IPS DF 19.7 (cell line): ENCODE measurements at regions not wholly inside any gene's neighbourhood (a gene's known extent, or its start where the extent isn't known, plus 50 kb on each side); places are given as distances from the start of the nearest gene placed in this dataset.
"Not testable (repeated sequence)": the region's sequence is repeated elsewhere in the genome, so short reads cannot be mapped to it uniquely, and the experiment has no call there.

Source experiments
- DNase-seq: peaks from one replicate; pipeline ENCODE4 v3.0.0-alpha.2; 2013; ENCODE audit warnings: low read depth, low spot score

DNA sequence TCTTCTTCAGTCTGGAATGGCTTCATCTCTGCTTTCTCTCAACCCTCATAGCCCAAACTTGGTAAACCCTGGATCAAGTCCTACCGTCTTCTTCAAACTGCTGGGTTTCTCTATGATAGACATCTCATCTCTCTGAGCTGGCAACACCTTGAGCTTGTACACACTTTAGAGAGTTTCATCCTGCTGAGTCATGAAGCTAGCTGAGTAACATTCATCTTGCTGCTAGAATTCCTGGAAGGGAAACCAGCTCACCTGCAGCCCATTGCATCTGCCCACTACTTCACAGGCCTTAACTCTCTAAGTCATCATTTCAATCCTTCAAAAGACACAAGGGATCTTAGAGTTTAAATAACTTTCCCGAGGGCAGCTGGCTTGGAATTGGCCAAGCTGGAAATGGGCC lies 175.5 kb upstream of the RORA start:
- DNase-seq, result no peak

DNA sequence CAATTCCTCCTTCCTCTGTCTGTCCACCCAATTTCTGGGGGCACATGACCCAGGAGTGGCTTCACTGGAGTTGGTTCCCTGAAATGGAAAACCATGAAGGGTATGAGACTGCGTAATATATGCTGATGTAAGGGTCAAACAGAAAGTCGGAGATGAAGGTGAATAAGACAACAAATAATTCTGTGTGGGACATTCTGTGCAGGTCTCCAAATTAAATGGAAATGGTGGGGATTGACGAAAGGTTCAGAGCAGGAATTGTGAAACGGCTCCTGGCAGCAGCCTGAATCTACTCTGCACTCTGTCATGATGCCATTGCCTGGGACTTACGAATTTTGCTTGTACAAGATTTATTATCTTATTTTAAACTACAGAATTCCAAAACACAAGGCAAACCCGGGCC lies 174.8 kb upstream of the RORA start:
- no peak for DNase-seq

DNA sequence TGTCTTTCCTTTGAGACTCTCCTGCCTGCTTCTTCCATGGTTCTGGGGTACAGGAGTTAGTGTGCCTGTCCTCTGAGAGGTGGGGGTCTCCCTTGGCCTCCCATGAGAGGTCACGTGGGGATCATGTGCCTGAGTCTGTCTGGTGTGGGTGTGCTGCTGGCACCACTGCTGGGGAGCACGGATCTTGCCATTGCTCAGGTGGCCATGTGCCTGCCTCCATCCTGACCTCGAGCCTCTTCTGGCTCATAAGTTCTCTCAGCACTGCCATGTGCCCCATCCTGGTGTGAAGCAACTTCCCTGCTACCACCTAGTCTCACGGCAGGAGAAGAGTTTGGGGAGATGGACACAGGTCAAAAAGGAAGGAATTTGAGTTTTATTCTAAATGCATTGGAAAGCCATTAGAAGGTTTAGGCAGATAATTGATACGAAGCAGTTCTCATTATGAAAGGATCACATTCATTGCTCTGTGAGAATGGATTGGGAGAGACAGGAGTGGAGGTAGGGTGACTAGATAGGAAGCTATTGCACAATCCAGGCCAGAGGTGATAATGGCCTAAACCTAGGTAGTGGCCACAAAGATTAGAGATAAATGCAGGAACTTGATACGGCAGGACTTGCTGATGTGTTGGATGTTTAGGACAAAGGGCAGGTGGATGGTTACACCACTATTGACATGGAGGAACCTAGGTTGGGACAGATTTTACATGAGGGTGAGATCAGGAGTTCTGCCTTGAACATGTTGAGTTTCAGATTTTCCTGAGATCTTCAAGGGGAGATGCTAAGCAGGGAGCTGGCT lies 173.0 kb upstream of the RORA start:
- no peak for DNase-seq

DNA sequence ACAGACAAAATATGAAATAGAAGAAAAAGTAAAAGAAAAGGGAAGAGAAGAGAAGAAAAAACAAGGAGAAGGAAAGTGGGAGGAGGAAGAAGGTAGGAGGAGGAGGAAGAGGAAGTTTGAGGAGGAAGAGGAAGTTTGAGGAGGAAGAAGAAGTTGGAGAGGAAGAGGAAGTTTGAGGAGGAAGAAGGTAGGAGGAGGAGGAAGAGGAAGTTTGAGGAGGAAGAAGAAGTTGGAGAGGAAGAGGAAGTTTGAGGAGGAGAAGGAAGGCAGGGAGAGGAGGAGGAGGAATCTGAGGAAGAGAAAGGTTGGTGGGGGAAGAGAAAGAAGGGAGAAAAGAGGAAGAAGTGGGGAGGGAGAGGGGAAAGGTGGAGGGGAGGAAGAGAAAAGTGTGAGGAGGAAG lies 169.2 kb upstream of the RORA start:
- no peak for DNase-seq

DNA sequence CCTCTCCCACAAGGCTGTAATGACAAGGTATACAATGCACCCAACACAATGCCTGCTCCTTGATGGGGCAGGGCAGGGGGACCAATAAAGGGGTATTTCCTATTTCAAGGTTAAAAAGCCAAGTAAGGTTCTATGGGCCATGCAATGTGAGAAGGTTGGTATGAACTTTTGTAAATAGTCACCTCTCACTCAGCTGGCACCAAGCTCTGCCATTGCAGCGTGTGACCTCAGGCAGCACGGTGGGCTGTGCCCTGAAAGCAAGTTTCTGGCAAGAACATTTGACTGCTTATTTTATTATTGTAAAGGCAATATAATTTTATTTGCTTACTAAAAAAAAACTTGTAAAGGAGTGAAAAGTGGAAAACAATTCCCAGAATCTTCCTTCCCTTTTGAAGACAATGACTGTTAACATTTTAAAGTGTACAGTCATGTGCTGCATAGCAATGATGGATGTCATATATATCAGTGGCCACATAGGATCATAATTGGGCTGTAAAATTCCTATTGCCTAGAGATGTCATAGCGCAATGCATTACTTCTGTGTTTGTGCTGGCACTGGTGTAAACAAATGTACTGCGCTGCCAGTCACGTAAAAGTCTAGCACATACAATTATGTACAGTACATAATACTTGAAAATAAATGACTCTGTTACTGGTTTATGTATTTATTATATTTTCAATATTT lies 167.3 kb upstream of the RORA start:
- no peak for DNase-seq

DNA sequence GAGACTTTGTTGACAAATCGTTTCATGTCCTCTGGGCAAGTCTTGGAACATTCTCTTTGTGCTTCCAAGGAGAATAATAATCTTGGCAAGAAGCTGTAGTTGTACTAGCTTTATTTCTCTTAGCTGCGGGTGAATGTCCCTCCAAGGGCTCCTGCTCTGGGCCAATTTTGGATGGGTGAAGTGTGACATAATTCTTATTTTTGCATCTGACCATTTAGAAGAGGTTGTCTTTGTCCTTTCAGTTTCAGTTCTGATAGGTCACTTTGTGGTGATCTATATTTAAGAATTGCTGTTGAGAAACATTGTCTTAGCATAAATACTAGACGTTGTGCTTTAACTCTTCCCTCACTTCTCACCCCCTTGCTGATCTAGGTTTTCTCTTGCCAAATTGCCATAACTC lies 164.8 kb upstream of the RORA start:
- no peak for DNase-seq

DNA sequence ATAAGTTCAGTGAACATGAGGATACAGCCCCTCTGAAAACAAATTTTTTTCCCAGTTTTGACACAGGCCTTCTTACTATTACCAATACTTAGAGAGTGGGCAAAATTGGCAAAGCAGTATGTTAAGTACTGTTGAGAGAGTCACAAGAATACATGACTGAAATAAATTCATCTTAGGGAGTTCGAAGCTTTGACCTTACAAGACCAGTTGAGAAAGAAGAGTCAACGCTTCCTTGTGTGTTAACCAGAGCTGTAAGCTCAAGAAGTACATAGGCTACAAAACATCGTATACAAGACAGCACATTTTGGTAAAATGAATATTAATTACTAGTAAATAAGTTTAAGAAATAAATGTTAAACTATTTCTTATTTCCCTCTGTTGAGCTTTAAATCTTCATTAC lies 164.4 kb upstream of the RORA start:
- DNase-seq, result no peak

DNA sequence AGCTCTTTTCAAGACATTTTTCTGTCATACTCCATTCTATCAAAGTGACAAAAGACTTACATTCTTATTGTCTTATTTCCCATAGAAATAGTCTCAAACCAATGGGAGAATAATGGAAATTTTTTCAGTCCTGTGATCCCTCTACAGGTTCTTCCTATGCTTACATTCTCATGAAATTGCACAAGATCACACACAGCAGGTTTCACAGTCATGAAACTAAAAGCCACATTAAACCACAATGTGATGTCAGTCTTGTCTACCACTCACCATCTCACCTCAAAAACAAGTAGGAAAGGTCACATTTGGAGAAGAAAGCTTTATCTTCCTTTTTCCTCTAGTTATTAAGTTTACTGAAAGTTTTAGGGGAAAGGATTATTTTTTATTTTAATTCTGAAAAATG lies 161.0 kb upstream of the RORA start:
- no peak for DNase-seq

DNA sequence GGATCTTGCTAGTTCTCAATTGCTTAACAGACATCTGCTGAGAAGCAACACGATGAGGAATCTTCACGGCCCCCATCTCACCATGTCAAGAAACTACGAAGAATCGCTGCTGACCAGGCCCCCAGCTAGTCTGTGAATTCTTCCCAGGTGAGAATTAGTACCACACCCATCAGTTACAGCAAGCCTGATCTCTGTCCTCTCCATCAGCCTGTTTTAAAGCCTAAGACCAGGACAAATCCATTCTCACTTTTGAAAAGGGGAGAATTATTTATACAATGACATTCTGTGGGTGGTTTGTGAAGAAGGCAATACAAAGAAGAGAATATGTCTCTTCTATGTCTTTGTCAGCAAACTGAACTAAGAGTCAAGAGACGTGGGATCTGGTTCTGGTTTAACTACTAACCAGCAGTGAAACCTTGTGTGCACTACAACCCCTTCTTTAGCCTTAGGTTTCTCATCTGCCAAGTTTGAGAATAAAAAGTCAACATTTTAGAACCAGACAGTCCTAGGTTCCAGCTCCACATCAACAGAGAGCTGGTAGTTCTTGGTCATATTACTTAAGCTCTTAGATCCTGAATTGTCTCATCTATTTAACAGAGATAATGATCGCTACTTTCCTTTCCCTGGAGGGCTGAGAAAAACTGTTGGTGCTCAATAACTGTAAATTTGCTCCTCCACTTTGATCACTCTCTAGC lies 160.4 kb upstream of the RORA start:
- DNase-seq, result no peak

DNA sequence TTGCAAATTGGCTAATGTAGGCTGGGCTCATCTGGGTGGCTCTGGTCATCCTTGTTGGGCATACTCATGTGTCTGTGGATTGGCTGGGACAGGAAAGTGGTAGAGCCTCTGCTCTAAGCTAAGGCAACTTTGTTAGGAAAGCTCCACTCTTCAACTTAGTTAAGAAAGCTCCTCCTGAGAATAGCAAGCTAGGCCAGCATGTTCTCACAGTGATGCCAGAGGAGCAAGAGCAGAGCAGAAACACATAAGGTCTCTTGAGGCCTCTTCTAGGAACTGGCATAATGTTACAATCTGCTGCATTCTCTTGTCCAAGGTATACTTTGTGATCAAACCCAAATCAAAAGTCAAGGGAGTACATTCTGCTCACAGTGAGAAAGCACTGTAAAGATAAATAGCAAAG lies 158.6 kb upstream of the RORA start:
- DNase-seq, result no peak

DNA sequence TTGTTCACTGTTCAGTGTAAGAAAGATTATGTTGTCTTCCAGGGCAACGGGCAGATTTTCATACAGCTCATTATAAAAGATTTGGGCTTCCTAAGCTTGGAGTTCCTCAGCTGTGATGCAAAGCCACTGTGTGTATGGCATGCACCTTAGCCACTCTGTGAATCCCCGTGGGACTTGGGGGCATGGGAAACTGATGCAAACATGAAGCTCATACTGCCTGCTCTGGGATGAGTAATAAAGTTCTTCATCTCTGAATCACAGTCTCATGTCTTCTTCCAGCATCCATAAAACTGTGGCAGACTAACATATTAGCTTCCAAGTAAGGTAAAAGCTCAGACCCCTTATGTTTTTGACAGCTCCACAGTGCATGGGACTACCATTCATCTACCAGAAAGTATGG lies 154.3 kb upstream of the RORA start:
- no peak for DNase-seq

DNA sequence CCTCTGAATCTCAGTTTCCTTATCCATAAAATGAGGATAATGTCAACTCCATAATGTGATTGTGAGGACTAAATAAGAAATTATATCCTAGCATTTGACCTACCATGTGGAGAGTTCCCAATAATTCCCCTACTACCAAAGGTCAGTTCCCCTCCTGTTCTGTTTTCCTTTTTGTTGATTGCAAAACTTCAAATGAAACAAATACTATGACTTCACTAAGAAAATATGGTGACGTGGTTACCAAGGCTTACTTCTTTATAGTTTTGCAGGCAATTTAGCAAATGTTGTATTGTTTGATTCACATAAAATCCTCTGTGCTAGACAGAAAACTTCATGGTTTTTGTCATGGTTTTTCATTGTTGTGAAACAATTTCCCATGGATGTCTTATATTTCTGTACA lies 153.8 kb upstream of the RORA start:
- DNase-seq, result no peak

DNA sequence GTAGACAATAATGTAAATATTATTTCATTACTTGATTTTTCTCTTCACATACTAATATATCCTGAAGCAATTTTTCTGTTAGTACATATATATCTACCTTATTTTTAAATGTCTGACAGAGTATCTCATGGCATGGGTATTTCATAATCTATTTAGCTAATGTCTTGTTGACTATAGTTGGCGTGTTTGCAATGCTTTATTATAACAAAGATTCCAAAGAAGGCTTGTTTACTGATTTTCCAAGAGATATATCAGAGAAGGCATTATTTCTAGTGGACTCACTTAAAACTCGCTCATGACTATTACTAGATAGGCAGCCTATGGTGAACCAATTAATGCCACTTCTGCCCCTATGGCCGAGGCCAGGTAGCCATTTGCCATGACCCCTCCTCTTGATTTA lies 152.4 kb upstream of the RORA start:
- no peak for DNase-seq

DNA sequence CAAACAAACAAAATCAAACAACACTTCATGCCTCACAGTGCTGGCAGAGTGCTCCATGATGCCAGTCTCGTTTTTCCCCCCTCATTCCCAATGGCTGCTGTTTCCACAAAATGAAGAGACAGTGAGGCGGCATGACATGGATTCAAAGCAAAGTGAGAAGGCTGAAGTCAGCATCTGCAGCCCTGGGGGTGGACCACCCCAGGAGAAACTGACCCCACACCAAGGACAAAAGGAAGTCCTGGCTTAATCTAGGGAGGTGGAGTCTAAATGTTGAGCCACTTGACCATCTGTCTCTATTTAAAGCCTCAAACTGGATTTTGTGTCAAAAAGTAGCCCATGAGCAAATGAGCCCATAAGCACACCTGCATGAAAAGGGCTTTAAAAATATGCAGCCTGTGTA lies 151.2 kb upstream of the RORA start:
- no peak for DNase-seq

DNA sequence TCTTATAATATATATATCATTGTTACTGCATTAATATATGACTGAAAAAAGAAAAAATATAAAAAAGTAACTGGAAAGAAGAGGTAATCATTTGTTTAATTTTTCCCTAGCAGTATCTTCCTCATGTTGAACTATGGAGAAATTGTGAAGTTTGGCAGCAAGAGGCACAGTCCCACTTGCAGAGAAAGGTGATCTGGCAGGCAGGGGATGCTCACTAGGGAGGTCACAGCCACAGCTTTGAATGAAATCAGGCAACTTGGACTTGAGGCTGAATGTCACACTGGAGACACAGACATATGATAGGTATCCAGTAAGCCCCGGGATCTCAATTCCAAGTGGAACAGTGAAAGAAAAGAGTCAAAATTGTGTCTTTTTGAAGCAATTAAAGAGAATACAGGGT lies 149.9 kb upstream of the RORA start:
- no peak for DNase-seq

DNA sequence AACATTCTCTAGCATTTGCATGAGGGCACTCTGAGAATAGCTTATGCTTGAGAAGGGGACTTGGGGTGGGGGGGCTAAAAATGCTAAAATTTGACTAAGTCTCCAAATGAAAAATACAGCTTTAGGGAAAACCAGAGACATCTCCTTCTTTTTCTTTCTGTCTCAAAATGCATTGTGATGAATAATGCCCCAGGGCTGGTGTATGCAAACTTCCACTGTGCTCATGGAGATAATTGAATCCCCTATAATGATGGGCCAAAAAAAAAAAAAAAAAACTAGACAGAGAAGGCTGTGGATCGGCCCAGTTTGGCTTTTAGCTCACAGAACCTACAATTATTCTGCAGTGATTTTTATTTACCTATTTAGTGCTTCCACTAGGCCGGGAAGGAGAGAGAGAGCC lies 147.9 kb upstream of the RORA start:
- no peak for DNase-seq

DNA sequence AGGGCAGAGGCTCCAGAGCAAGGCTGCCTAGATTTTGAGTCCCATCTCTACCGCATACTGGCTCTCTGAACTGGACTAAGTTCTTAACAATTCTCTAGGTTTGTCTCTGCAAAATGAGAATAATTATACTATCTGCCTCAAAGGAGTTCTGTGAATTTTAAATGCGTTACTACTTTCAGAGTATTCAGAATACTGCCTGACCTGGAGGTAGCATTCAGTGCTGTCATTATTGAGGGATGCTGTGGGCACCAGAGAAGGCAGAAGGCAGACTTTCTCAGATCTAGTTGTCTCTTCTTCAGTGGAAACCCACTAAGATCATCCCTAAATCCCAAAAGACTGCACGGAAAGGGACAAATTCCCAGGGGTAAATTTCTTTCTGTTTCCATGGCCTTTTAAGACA lies 147.4 kb upstream of the RORA start:
- no peak for DNase-seq

DNA sequence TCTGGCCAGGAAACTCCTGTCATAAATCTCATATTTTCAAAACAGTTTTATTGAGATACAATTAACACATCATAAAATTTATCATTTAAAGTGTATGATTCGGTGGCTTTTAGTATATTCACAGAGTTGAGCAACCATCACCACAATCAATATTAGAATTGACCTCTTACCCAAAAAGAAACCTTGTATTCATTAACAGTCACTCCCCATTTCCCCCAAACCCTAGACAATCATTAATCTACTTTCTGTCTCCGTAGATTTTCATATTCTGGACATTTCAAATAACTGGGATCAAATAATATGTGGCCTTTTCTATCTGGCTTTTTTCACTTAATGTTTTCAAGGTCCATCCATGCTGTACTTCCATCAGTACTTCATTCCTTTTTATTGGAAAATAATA lies 145.7 kb upstream of the RORA start:
- DNase-seq, result no peak

DNA sequence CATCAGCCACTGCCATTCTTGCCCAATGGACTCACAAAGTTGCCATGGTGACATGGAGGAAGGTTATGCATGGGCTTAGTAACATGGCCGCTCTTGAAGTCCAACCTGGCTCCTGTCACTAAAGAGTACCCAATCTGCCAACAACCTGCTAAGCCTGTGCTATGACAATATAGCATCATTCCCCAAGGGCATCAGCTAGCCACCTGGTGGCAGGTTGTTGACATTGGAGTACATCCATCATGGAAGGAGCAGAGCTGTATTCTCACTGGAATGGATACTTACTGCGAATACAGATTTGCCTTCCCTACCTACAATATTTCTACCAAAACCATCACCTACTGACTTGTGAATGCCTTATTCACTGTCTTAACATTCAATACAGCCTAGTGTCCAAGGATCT lies 138.9 kb upstream of the RORA start:
- no peak for DNase-seq

DNA sequence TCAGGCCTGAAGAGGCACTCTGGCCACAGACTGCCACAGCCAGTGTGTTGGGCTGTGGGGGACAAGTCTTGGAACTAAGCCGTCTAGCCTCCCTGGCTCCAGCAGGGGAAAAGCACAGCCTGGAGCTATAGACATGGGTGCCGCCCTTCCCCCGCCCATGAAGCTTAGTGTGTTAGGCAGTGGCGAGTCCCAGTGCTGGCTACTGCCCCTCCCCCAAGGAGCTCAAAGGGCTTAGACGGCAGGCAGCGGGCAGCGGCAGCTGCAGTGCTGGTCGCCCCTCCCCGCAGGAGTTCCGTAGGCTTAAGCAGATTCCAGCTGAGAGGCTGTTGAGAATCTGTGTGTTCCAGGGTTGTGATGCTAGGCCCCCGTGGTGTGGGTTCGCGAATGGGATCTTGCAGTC lies 135.8 kb upstream of the RORA start:
- DNase-seq, result peak; percentile 47

DNA sequence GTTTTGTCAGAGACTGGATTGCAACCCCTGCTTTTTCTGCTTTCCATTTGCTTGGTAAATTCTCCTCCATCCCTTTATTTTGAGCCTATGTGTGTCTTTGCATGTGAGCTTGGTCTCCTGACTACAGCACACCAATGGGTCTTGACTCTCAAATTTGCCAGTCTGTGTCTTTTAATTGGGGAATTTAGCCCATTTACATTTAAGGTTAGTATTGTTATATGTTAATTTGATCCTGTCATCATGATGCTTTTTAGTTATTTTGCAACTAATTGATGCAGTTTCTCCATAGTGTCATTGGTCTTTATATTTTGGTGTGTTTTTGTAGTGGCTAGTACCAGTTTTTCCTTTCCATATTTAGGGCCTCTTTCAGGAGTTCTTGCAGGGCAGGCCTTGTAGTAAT lies 133.8 kb upstream of the RORA start:
- DNase-seq, result not testable (repeated sequence)

DNA sequence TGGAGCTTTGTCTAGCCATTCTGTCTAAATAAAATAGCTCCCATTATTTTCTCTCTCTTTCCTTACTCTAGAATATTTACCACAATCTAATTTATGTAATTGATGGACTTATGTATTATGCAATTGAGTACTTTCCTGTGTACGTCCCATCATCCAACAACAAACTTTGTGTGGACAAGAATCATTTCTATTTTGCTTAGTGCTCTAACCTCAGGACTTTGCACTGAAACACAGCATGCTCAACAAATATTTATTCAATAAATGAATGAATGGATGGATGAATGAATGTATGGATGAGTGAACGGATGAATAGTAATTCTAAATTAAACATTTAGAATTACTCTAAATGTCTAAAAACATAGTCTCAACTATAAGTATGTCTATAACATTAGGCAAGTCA lies 115.2 kb upstream of the RORA start:
- DNase-seq, result no peak

DNA sequence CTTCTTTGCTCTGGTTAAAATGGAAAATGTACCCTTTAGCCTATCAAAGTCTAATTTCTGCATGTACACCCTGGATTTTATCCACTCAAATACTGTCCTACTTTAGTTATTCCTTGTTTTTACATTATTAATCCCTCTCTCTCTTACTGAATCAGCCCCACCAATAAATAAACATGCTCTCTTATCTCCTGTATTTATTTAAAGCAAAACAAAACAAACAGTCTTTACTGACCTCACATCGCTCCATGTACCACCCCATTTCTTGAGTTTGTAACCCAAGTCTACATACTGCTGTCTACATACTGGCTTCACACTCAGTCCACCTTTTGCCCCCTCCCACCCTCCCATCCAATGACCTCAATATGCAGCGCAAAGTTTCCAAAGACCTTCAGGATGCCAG lies 113.3 kb upstream of the RORA start:
- DNase-seq, result no peak
